Neuronal stem cell (in vitro differentiated cells): ENCODE measurements at regions not wholly inside any gene's neighbourhood (a gene's known extent, or its start where the extent isn't known, plus 50 kb on each side); places are given as distances from the start of the nearest gene placed in this dataset.

ENCODE experiments used
- DNase-seq: peaks from one replicate; pipeline ENCODE4 v3.0.0-alpha.2; 2013; ENCODE audit warnings: low spot score
- H2AFZ ChIP-seq: one replicate; pipeline ENCODE4 v1.6.1; 2013; ENCODE audit warnings: mild to moderate bottlenecking, low read length, inconsistent platforms
- H2AK5ac ChIP-seq: 2 replicates; pipeline ENCODE4 v1.6.1; 2013; ENCODE audit warnings: low read depth, mild to moderate bottlenecking, inconsistent platforms, low read length, moderate library complexity, mixed read lengths
- H2BK120ac ChIP-seq: 2 replicates; pipeline ENCODE4 v1.6.1; 2013; ENCODE audit warnings: low read depth, mild to moderate bottlenecking, inconsistent platforms, low read length, moderate library complexity, mixed read lengths
- H2BK12ac ChIP-seq: one replicate; pipeline ENCODE4 v1.6.1; 2013; ENCODE audit warnings: low read length, inconsistent platforms
- H2BK15ac ChIP-seq: 2 replicates; pipeline ENCODE4 v1.6.1; 2013; ENCODE audit warnings: mild to moderate bottlenecking, low read length, inconsistent platforms, mixed read lengths
- H2BK5ac ChIP-seq: one replicate; pipeline ENCODE4 v1.6.1; 2013; ENCODE audit warnings: inconsistent platforms, mild to moderate bottlenecking, low read length, moderate library complexity
- H3K14ac ChIP-seq: one replicate; pipeline ENCODE4 v1.6.1; 2013; ENCODE audit warnings: low read length, inconsistent platforms
- H3K18ac ChIP-seq: 2 replicates; pipeline ENCODE4 v1.6.1; 2013; ENCODE audit warnings: low read length, inconsistent platforms
- H3K23ac ChIP-seq: 2 replicates; pipeline ENCODE4 v1.6.1; 2013; ENCODE audit warnings: low read depth, mild to moderate bottlenecking, mixed read lengths, low read length, inconsistent platforms; ENCODE audit not compliant: poor library complexity
- H3K27ac ChIP-seq: replicated peaks from 3 replicates; pipeline ENCODE4 v1.5.1; 2013; ENCODE audit warnings: low read length, inconsistent platforms
- H3K27me3 ChIP-seq, 3 experiments: 2 replicates each; pipeline ENCODE4 v1.6.1; 2013; ENCODE audit warnings: low read length in 3 of 3, mild to moderate bottlenecking in 2 of 3, inconsistent platforms in 1 of 3, low read depth in 1 of 3, mixed read lengths in 1 of 3, moderate library complexity in 1 of 3; ENCODE audit not compliant: control insufficient read depth in 3 of 3, insufficient read depth in 3 of 3
- H3K36me3 ChIP-seq, 2 donors: replicated peaks in 1 of 2; 2 replicates each; pipeline ENCODE4 v1.6.1; 2013; ENCODE audit warnings: low read length in 2 of 2; ENCODE audit not compliant: control insufficient read depth in 2 of 2, insufficient read depth in 2 of 2
- H3K4ac ChIP-seq: 2 replicates; pipeline ENCODE4 v1.6.1; 2013; ENCODE audit warnings: inconsistent platforms, mild to moderate bottlenecking, low read length, moderate library complexity
- H3K4me1 ChIP-seq, 2 donors: 1 replicate in 1 of 2; 2 replicates in 1 of 2; pipeline ENCODE4 v1.6.1; 2013; ENCODE audit warnings: low read length in 2 of 2, low read depth in 1 of 2; ENCODE audit not compliant: control insufficient read depth in 2 of 2, insufficient read depth in 1 of 2
- H3K4me2 ChIP-seq: one replicate; pipeline ENCODE4 v1.6.1; 2013; ENCODE audit warnings: mild to moderate bottlenecking, low read length, inconsistent platforms; ENCODE audit not compliant: insufficient read depth, poor library complexity, severe bottlenecking
- H3K4me3 ChIP-seq, 2 donors: 2 replicates each; pipeline ENCODE4 v1.5.1; 2013; ENCODE audit warnings: low read length in 2 of 2, mild to moderate bottlenecking in 2 of 2, inconsistent platforms in 1 of 2, moderate library complexity in 1 of 2
- H3K79me1 ChIP-seq: one replicate; pipeline ENCODE4 v1.6.1; 2013; ENCODE audit warnings: low read depth, mild to moderate bottlenecking, inconsistent platforms, low read length, moderate library complexity
- H3K9ac ChIP-seq: one replicate; pipeline ENCODE4 v1.6.1; 2013; ENCODE audit warnings: mild to moderate bottlenecking, low read depth, low read length, inconsistent platforms; ENCODE audit not compliant: poor library complexity
- H3K9me3 ChIP-seq, 2 donors: replicated peaks in 1 of 2; 2 replicates each; pipeline versions ENCODE3 to v1.6.1; 2013; ENCODE audit warnings: low read length in 2 of 2, mild to moderate bottlenecking in 2 of 2, inconsistent platforms in 1 of 2, low read depth in 1 of 2, mixed read lengths in 1 of 2, moderate library complexity in 1 of 2; ENCODE audit not compliant: control insufficient read depth in 2 of 2, insufficient read depth in 1 of 2
- H4K8ac ChIP-seq: one replicate; pipeline ENCODE4 v1.6.1; 2013; ENCODE audit warnings: low read depth, mild to moderate bottlenecking, inconsistent platforms, low read length, moderate library complexity
- H4K91ac ChIP-seq: one replicate; pipeline ENCODE4 v1.6.1; 2013; ENCODE audit warnings: low read length, low read depth, mild to moderate bottlenecking, inconsistent platforms; ENCODE audit not compliant: poor library complexity
- WGBS, 2 donors: extraction: QIAGEN DNeasy Blood & Tissue Kit; methylation state at CpG; one replicate each; pipeline ENCODE4 v1.1.7; 2013; ENCODE audit warnings: missing lambda C conversion rate in 2 of 2, mixed read lengths in 1 of 2; ENCODE audit not compliant: insufficient read length in 2 of 2, insufficient replicate concordance in 1 of 2; ENCODE audit errors: extremely low coverage in 2 of 2; 5-methylcytosine and 5-hydroxymethylcytosine counted together

DNA sequence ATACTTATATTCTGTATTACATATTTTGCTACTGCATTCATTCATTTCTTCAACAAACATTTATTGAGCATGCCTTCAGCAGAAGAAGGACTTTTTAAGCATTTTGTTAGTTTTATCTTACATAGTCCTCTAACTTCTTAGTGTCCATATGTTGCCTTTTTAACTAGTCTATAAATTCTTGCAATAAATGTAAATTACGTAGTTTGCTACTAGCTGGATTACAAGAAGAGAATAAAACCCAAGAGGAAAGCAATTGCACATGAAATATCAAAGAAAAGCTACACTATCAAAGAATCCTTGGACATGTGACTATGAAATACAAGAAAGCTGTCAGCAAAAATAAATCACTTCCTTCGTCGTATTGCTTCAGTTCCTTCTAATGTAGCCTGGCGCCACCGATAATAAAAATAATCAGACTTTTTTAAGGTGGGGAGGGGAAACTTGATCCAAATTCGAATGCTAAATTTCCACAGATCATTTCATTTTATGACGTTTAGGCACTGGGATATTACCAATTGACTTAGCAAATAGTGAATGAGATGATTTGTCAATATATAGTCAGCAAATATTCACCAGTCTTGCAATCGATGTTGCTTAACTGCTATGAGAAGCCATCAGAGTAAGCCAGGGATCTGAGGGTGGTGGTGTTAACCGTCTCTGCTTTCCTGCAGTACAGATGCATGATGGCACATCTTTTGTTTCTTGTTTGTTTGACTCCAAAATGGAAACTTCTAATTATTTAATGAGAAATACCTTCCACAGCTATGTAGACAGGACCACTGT, 258.7 kb upstream of the EXOC2 start:
- H2AK5ac ChIP-seq, result no peak overlapping the region
- H3K14ac ChIP-seq, result no peak overlapping the region
- no peak overlapping the region for H3K27ac ChIP-seq
- no peak overlapping the region for H3K9ac ChIP-seq
- H2AFZ ChIP-seq, result no peak overlapping the region
- no peak overlapping the region for H3K18ac ChIP-seq
- no peaks in the 10 kb centered on the region for H3K9me3 ChIP-seq
- no peaks in the 10 kb centered on the region for H3K36me3 ChIP-seq
- H3K4ac ChIP-seq, result no peak overlapping the region
- WGBS, 2 donors, result no CpG with 5 or more reads among the region's 9 CpGs
- no peak overlapping the region for H2BK15ac ChIP-seq
- H3K27me3 ChIP-seq, result no peaks in the 10 kb centered on the region
- no peak overlapping the region for H3K23ac ChIP-seq
- H3K79me1 ChIP-seq, result no peaks in the 10 kb centered on the region
- no peak for DNase-seq
- H2BK12ac ChIP-seq, result no peak overlapping the region
- H3K4me3 ChIP-seq, result no peak overlapping the region
- H4K91ac ChIP-seq, result no peak overlapping the region
- no peak overlapping the region for H2BK5ac ChIP-seq
- H2BK120ac ChIP-seq, result no peak overlapping the region
- H3K4me1 ChIP-seq, result no peaks in the 10 kb centered on the region
- no peak overlapping the region for H4K8ac ChIP-seq
- no peak overlapping the region for H3K4me2 ChIP-seq

DNA sequence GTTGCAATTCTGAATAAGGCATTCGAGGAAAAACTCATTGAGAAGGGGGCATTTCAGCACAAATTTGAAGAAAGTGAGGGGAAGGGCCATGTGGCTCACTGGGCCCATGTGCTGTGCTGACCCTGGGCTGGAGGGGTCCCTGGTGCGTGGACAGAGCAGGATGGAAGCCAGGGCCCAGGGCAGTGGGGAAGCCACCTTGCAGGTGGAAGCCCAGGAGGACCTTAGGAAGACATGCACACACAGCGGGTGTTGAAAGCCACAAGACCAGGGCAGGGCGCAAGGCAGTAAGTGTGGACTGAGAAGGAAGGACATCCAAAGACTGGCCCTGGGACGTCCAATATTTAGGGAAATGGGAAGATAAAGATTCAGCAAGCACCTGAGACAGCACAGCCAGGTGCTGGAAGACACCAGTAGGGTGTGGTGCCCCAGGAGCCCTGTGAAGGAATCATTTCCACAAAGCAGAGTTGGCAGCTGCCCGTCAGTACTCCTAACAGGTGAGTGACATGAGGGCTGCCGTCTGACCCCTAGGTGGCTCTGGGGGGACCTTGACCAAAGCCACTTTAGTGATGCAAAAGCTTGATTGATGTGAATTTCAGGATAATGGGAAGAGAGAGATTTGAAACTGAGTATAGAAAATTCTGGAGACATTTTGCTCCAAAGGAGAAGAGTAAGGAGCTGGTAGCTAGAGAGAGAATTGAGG, 254.4 kb upstream of the EXOC2 start:
- Histone ChIP-seq H3K36me3 (no peaks in the 10 kb centered on the region), H3K79me1 (no peaks in the 10 kb centered on the region), H2BK12ac (no peak overlapping the region), H3K4me3 (peak overlapping the region in 1 of 2 donors; percentile 15), H3K4ac (no peak overlapping the region), H3K18ac (no peak overlapping the region), H2BK5ac (no peak overlapping the region), H3K9ac (no peak overlapping the region), H3K4me2 (no peak overlapping the region), H3K27me3 (no peaks in the 10 kb centered on the region), H2AK5ac (no peak overlapping the region), H3K9me3 (peaks cover 0 to 3% of the 10 kb centered on the region in 2 donors), H3K23ac (peak overlapping the region; percentile 76), H2BK15ac (no peak overlapping the region), H3K14ac (no peak overlapping the region), H2AFZ (no peak overlapping the region), H4K8ac (no peak overlapping the region), H2BK120ac (no peak overlapping the region), H3K4me1 (no peaks in the 10 kb centered on the region), H4K91ac (no peak overlapping the region), H3K27ac (no peak overlapping the region)
- WGBS, 2 donors, result no CpG with 5 or more reads among the region's 7 CpGs
- DNase-seq, result no peak

- Histone ChIP-seq H4K91ac (no peak overlapping the region), H3K36me3 (no peaks in the 10 kb centered on the region), H3K4me2 (no peak overlapping the region), H3K79me1 (no peaks in the 10 kb centered on the region), H3K4ac (no peak overlapping the region), H2BK120ac (no peak overlapping the region), H3K4me1 (no peaks in the 10 kb centered on the region), H3K23ac (no peak overlapping the region), H2AK5ac (no peak overlapping the region), H3K18ac (no peak overlapping the region), H3K14ac (no peak overlapping the region), H3K27ac (no peak overlapping the region), H3K9ac (no peak overlapping the region), H2BK15ac (no peak overlapping the region), H3K27me3 (no peaks in the 10 kb centered on the region), H2BK12ac (no peak overlapping the region), H3K4me3 (no peak overlapping the region), H4K8ac (no peak overlapping the region), H2BK5ac (no peak overlapping the region), H3K9me3 (peaks cover 0 to 3% of the 10 kb centered on the region in 2 donors), H2AFZ (no peak overlapping the region)
- WGBS, 2 donors, result no CpG with 5 or more reads among the region's 3 CpGs
- DNase-seq, result no peak
Measured at GRCh38 chr6:946546-946945, 253.6 kb upstream of the EXOC2 start.

DNA sequence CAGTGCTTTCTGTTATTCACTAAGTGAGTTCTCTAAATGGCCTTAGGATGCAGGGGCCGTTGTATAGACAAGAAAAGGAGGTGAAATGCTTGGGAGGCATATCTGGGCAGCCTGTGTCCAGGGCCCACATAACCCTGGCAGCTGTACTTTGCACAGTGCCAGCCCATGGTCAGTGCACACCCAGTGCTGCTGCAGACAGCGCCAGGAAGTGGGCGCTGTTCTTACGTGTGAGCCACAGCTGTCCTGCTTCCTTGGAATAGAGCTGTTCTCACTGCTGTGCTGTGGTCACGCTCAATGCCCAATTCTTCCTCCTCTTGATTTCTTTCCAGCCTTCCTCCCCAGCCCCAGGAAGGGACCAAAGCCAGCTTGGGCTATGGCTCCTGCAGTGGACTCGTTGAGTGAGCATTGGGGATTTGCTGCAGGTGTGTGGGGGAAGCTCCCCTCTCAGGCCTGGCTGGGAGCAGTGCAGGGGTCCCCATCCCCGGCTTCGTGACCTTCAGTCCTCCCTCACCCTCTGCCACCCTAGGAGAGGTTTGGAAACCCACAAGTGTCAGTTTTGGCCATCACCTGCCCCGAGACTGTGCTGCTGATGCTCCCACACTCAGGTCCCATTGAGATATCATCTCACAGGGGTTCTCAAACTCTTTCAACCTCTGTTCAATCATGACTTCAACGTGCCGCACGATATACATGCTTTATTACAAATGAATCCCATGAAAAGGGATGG, 246.8 kb upstream of the EXOC2 start:
- Histone ChIP-seq H2AK5ac (no peak overlapping the region), H3K9me3 (peaks cover 0 to 3% of the 10 kb centered on the region in 2 donors), H3K9ac (no peak overlapping the region), H3K27me3 (peaks cover 0 to 12% (median 0%) of the 10 kb centered on the region in 3 experiments), H2BK12ac (no peak overlapping the region), H3K79me1 (no peaks in the 10 kb centered on the region), H3K18ac (no peak overlapping the region), H3K27ac (no peak overlapping the region), H4K91ac (no peak overlapping the region), H2AFZ (no peak overlapping the region), H3K4ac (no peak overlapping the region), H3K36me3 (no peaks in the 10 kb centered on the region), H3K4me1 (no peaks in the 10 kb centered on the region), H3K23ac (no peak overlapping the region), H3K14ac (no peak overlapping the region), H3K4me3 (no peak overlapping the region), H2BK120ac (no peak overlapping the region), H2BK15ac (no peak overlapping the region), H4K8ac (no peak overlapping the region), H2BK5ac (no peak overlapping the region), H3K4me2 (no peak overlapping the region)
- no peak for DNase-seq
- no CpG with 5 or more reads among the region's 12 CpGs for WGBS, 2 donors
